Urothelium cell line (cell line): ENCODE measurements at regions not wholly inside any gene's neighbourhood (a gene's known extent, or its start where the extent isn't known, plus 50 kb on each side); places are given as distances from the start of the nearest gene placed in this dataset.

ENCODE experiments used
- DNase-seq: peaks from one replicate; pipeline ENCODE4 v3.0.0; 2011; ENCODE audit warnings: low spot score, mixed read lengths
- FAIRE-seq: peaks from 2 replicates; lab custom pipeline; 2011; peaks lifted over from hg19 to GRCh38; lab: Jason Lieb, UNC

- FAIRE-seq (no peak), DNase-seq (no peak)
These were observed 261.5 kb upstream of the COL8A1 start for GRCh38 chr3:99376926-99377325.

GRCh38 chr3:99373846-99374210 lies 264.6 kb upstream of the COL8A1 start:
- FAIRE-seq, result no peak
- no peak for DNase-seq

- FAIRE-seq, result no peak
These were observed 265.1 kb upstream of the COL8A1 start for GRCh38 chr3:99373088-99373845.

DNA sequence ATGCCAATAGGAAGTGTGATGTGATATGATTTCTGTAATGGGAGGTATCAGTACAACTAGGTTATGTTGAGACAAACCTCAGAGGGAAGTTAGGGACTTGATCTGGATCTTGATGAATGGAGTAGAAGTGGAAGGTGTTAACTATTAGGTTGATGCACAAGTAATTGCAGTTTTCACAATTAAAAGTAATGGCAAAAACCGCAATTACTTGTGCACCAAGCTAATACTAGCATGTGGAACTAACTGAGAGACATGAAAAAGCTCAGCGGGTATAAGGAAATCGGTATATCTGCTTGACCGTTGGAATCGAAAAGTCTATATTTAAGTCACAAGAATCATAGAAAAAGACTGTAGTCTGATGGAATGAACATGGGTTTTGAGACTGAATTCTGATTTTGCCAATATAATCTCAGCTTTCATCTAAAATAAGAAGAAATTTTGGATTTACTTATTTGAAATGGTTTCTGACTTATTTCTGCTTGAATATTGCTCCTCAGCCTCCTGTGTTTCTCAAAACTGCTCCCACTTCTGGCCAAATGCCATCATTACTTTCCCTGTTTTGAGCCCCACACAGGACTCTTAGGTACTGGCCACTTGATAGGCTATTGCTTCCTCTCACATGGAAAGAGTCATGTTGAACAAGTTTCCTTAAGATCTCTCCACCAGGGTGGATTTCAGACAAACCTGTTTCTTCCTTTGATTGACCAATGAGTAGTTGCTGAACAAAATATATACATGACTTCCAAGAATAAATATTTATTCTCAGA lies 271.5 kb upstream of the COL8A1 start:
- FAIRE-seq, result no peak
- no peak for DNase-seq

More at GRCh38 chr3:99373088-99373845, 265.1 kb upstream of the COL8A1 start:
- DNase-seq, result no peak

DNA sequence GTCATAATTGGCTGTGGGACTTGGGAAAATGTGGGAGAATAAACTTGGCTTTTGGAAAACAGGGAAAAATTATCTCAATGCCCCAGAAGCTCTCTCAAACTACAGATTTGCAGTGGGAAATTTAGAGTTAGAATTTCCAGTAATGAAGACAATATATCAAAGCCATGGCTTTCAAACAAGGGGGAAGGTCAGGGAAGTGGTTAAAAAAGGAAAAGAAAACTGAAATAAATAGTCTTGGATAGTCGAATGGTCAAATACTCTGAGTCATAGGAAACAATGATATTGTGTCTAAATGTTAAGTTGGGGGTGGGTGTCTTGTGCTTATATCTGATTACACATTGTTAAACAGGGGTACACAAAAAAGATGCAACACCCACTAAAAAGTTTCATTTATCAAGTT lies 272.4 kb upstream of the COL8A1 start:
- FAIRE-seq, result no peak
- DNase-seq, result no peak

- no peak for DNase-seq
- no peak for FAIRE-seq
These were observed 273.0 kb upstream of the COL8A1 start for GRCh38 chr3:99365396-99365795.

DNA sequence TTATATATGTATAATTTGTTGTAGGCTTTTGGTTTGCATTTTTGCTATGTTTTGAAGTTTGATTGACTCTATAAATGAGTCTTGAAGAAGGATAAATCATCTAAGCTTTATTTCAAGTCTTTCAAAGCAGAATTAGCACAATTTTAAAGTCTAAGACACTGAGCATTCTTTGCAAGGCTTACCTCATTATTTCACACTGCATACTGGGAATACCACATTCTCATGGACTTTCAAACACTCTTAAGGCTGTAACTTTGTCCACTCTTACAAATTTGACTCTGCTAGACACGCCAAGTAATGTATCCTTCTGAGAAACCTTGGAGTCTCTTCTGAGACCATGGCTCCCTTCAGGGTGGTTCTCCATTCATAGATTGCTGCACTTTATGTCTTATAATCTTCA lies 281.3 kb upstream of the COL8A1 start:
- no peak for DNase-seq
- FAIRE-seq, result no peak

DNA sequence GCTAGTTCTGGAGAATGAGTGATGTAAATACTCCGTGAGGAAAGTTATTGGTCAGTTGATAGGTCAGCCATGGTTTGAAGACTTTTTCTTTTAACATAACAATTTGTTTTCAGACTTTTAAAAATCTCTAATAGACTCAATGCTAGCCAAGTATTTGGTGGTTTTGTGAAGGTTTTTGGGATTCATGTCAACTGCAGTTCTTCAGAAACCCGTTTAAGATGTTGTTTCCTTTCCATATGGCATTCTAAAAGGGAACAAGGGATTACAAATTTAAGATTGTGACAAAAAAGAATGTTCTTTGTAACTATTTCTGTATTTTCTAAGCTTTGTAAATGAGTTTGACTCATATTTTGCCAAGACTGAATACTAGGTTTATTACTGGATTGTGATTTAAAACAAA lies 281.7 kb upstream of the COL8A1 start:
- DNase-seq (no peak), FAIRE-seq (no peak)

DNA sequence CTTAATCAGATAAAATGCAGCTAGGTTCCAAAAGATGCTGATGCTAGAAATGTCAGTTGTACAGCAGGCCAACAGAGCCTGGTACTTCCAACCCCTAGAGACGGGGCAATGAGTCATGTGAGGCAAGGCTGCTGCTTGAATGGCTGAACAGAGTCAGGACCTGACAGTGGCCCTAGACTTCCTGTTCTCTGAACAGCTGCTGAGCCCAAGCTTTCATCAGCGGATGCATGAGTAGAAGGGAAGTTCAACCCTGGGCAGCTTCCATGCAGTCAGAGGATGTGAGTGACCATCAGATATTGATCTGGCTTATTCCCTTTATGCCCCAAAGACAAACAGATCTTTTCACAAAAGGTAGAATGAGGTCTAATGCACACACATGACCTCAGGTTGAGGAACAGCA lies 282.9 kb upstream of the COL8A1 start:
- DNase-seq (no peak), FAIRE-seq (peak; percentile 42)

DNA sequence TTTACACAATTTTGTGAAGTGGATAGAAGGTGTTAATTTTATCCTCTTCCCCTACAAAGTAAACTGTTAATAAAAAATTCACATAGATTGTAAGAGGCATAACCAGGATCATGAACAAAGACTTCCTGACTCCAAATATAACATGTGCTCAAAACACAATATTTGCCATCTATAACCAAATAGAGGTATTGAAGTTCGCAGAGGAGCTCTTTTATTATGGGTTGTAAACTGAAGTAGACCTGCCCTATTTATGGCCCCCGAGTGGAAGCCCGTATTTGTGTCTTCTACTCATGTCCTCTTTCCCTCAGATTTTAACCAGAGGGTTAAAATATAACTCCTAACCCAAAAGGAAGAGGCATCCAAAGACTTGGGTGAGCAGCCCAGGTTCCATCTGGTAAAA lies 285.6 kb upstream of the COL8A1 start:
- FAIRE-seq (no peak), DNase-seq (no peak)

DNA sequence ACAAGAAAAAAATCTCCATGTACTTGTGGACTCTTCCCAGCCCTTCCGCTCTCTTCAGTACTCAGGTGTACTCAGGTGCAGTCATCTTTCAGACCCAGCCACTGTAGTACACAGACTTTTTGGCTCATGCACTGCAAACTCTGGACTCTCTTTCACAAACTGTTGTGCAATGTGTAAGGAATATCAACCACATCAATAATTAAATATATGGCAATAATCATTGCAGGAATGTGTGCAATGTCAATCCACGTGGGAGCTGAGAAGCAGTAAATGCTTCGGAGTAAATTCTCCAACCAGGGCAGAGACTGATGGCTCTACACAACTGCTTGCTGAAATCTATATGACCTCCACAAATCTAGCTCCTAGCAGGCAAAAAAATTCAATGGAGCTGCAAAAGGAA lies 287.3 kb upstream of the COL8A1 start:
- DNase-seq (no peak), FAIRE-seq (no peak)

DNA sequence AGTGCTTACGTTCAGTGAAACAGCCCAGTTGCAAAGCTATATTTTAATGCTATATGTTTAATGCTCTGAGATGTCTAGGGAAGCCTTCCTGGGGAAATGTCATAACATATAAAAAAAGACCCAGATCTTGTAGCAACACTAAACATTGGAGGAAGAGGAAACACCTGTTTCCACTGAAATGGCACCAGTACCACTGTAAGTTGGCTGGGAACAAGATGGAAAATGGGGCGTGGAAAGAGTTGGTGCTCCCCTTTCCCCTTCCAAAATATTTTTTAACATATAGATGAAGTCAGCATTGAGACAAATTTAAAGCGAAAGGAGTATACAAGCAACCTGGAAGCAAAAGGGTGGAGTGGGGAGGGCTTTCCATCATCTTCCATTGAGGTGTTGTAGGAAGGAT lies 289.9 kb upstream of the COL8A1 start:
- DNase-seq (no peak), FAIRE-seq (no peak)

DNA sequence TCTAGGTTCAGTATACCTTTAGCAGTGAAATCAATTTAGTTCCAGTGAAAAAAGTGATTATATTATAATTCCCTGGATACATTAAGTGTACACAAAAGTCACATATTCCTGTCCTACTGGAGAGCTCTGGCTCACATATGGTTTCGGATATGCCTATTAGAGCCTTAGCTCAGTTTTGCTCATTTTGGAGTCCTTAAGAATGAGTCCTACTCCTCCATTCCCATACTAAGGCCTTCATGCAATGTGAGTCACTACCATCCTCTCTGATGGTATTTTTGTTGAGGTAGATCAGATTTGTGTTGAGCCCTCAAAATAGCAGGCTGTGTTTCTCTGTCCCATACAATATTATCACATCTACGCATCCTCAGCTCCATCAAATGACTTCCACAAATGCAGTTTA lies 294.2 kb upstream of the COL8A1 start:
- FAIRE-seq (no peak), DNase-seq (no peak)

GRCh38 chr3:99342383-99342782 lies 296.0 kb upstream of the COL8A1 start:
- DNase-seq (no peak), FAIRE-seq (no peak)

- no peak for FAIRE-seq
- no peak for DNase-seq
These were observed 299.2 kb upstream of the COL8A1 start for GRCh38 chr3:99339222-99339621.

- DNase-seq (no peak), FAIRE-seq (no peak)
These were observed 305.7 kb upstream of the COL8A1 start for GRCh38 chr3:99332718-99333117.

- DNase-seq, result no peak
These were observed 306.1 kb upstream of the COL8A1 start for GRCh38 chr3:99332276-99332675.

DNA sequence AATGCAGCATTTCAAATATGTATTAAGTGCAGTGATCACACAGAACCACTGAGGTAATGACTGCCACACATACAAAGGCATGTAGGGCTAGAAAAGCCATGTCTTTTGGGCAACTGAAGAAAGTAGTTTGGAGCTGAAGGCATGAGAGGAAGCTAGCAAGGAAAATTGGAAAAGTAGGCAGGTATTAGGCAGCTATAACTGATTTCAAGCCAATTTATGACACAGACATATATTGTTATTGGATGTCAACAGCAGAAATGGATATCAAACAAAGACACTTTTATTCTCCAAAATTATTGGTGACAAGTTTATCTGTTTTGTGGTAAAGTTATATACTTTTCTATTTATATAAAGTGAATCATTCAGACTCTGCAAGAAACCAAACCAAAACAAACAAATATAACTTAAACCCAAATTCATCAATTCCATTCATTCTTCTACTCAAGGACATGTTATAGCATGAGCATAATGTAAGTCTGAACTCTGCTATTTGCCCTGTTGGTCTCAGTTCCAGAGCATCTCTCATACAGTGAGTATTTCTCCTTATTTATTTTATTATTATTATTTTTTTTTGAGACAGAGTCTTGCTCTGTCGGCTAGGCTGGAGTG lies 307.4 kb upstream of the COL8A1 start:
- no peak for DNase-seq
- no peak for FAIRE-seq

More at GRCh38 chr3:99332276-99332675, 306.1 kb upstream of the COL8A1 start:
- FAIRE-seq, result no peak

GRCh38 chr3:99330281-99330680 lies 308.1 kb upstream of the COL8A1 start:
- DNase-seq, result no peak
- FAIRE-seq, result no peak

- DNase-seq (no peak), FAIRE-seq (no peak)
These were observed 313.0 kb upstream of the COL8A1 start for GRCh38 chr3:99325402-99325801.

GRCh38 chr3:99324636-99325203 lies 313.7 kb upstream of the COL8A1 start:
- FAIRE-seq, result no peak
- no peak for DNase-seq

DNA sequence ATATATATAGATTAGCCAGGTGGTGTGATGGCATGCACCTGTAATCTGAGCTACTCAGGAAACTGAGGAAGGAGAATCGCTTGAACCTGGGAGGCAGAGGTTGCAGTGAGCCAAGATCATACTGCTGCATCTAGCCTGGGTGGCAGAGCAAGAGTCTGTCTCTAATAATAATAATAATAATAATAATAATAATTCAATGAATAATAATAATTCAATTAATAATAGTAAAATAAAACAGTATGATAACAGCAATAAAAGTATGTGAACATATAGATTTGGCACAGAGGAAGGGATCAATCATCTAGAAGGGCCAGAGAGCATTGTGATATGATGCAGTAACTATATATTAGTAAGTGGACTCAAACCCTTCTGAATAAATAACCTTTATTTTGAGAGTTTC lies 314.5 kb upstream of the COL8A1 start:
- FAIRE-seq, result no peak

More for the DNA sequence above, 314.5 kb upstream of the COL8A1 start:
- no peak for DNase-seq
